Stimulated activated memory B cell treated with anti-CD40 and anti-IgM and Interleukin-4, amounts not matched to agents 10 μg/mL and 1 μg/mL and 100 μg/mL, for 72 hours (primary cell): ENCODE measurements at regions not wholly inside any gene's neighbourhood (a gene's known extent, or its start where the extent isn't known, plus 50 kb on each side); places are given as distances from the start of the nearest gene placed in this dataset.

Source experiments
- ATAC-seq: fragments of 150-1000 bp; cut with Tn5 transposase; 2 replicates; pipeline ENCODE4 v1.10.0; 2021
- H3K27ac Mint-ChIP-seq: one replicate; pipeline ENCODE4 v1.8.0; 2022; ENCODE audit warnings: mild to moderate bottlenecking, mixed read lengths
- H3K27me3 Mint-ChIP-seq: one replicate; pipeline ENCODE4 v1.8.0; 2022; ENCODE audit warnings: mixed read lengths
- H3K36me3 Mint-ChIP-seq: one replicate; pipeline ENCODE4 v1.8.0; 2022; ENCODE audit warnings: mixed read lengths
- H3K4me1 Mint-ChIP-seq: one replicate; pipeline ENCODE4 v1.8.0; 2022; ENCODE audit warnings: mixed read lengths
- H3K4me3 Mint-ChIP-seq: one replicate; pipeline ENCODE4 v1.8.0; 2022; ENCODE audit warnings: mild to moderate bottlenecking, moderate library complexity, mixed read lengths
- H3K9me3 Mint-ChIP-seq: one replicate; pipeline ENCODE4 v1.8.0; 2022; ENCODE audit warnings: mixed read lengths

DNA sequence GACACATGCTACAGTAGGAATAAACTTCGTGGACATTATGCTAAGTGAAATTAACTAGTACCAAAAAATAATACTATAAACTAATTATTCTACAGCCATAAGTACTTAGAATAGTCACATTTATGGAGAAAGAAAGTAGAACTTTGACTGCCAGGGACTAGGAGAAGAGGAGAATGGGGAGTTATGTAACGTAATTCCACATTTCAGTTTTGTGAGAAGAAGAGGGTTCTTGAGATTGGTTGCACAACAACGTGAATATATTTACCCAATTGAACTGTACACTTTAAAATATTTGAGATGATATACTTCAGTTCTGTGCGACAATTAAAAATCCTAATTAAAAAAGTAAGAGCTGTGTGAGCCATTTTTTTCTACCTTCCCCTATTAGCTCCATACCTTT, 1412.9 kb downstream of the PLA2G4A start:
- no peaks in the 10 kb centered on the region for H3K36me3 Mint-ChIP-seq
- H3K9me3 Mint-ChIP-seq, result peaks cover 3% of the 10 kb centered on the region
- ATAC-seq, result no peak
- no peak overlapping the region for H3K27ac Mint-ChIP-seq
- no peak overlapping the region for H3K4me3 Mint-ChIP-seq
- H3K27me3 Mint-ChIP-seq, result no peaks in the 10 kb centered on the region
- no peaks in the 10 kb centered on the region for H3K4me1 Mint-ChIP-seq

DNA sequence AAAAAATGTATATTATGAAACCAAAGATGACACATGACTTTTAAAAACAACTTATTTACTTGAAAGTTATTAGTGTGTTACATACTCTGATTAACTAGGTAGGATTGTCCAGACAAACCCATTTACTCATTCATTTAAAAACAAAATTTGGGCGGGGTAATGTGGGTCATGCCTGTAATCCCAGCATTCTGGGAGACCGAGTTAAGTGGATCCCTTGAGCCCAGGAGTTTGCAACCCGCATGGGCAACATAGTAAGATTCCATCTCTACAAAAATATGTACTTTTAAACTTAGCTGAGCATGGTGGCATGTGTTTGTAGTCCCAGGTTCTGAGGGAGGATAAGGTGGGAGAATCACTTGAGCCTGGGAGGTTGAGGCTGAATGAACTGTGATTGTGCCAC, 1414.7 kb downstream of the PLA2G4A start:
- Mint-ChIP-seq H3K27me3 (no peaks in the 10 kb centered on the region), H3K4me1 (no peaks in the 10 kb centered on the region), H3K36me3 (no peaks in the 10 kb centered on the region), H3K4me3 (no peak overlapping the region), H3K9me3 (no peaks in the 10 kb centered on the region), H3K27ac (no peak overlapping the region)
- ATAC-seq, result no peak

- no peaks in the 10 kb centered on the region for H3K9me3 Mint-ChIP-seq
- H3K36me3 Mint-ChIP-seq, result no peaks in the 10 kb centered on the region
- no peak overlapping the region for H3K27ac Mint-ChIP-seq
- H3K27me3 Mint-ChIP-seq, result no peaks in the 10 kb centered on the region
- no peak for ATAC-seq
- H3K4me3 Mint-ChIP-seq, result no peak overlapping the region
- H3K4me1 Mint-ChIP-seq, result no peaks in the 10 kb centered on the region
Measured at GRCh38 chr1:188244681-188245080, 1415.9 kb downstream of the PLA2G4A start.

DNA sequence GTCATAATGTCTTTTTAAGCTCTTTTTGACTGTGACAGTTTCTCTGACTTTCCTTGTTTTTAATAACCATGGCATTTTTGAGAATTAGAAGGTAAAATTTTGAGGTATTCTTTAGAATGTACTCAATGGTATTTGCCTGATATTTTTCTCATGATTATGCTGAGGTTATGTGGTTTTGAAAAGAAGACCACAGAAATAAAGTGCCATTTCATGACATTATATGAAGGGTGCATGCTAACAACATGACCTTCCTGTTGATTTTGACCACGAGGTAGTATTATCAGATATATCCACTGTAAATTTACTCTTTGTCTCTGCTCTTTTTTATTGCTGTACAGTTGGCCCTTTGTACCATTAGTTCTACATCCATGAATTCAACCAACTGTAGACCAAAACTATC, 1418.5 kb downstream of the PLA2G4A start:
- Mint-ChIP-seq H3K9me3 (no peaks in the 10 kb centered on the region), H3K4me1 (no peaks in the 10 kb centered on the region), H3K27me3 (no peaks in the 10 kb centered on the region), H3K4me3 (no peak overlapping the region), H3K27ac (no peak overlapping the region), H3K36me3 (no peaks in the 10 kb centered on the region)
- no peak for ATAC-seq

DNA sequence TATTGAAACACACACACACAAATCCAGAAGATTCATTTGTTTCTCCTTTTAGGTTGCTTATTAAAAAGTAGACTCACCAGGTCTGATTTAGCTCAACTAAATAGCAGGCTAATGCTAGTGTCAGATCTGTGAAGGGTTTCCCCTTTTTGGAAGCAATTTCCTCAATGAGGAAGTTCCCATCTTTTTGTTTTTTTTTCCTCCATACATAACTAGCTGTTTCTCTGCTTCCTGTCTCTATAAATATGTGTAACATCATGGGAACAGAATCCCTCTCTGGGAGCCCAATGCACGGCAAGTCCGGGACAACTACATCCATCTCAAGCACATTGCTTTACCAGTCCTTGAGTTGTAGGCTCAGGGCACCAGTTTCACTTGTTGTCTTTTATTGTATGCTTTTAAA, 1421.1 kb downstream of the PLA2G4A start:
- no peak overlapping the region for H3K27ac Mint-ChIP-seq
- H3K36me3 Mint-ChIP-seq, result no peaks in the 10 kb centered on the region
- no peaks in the 10 kb centered on the region for H3K9me3 Mint-ChIP-seq
- H3K27me3 Mint-ChIP-seq, result no peaks in the 10 kb centered on the region
- H3K4me3 Mint-ChIP-seq, result no peak overlapping the region
- no peak for ATAC-seq
- H3K4me1 Mint-ChIP-seq, result no peaks in the 10 kb centered on the region

GRCh38 chr1:188251036-188251435, 1422.3 kb downstream of the PLA2G4A start:
- H3K4me1 Mint-ChIP-seq, result no peaks in the 10 kb centered on the region
- H3K36me3 Mint-ChIP-seq, result no peaks in the 10 kb centered on the region
- H3K9me3 Mint-ChIP-seq, result peaks cover 4% of the 10 kb centered on the region
- no peak overlapping the region for H3K4me3 Mint-ChIP-seq
- H3K27me3 Mint-ChIP-seq, result no peaks in the 10 kb centered on the region
- ATAC-seq, result no peak
- no peak overlapping the region for H3K27ac Mint-ChIP-seq

- no peaks in the 10 kb centered on the region for H3K36me3 Mint-ChIP-seq
- H3K27ac Mint-ChIP-seq, result no peak overlapping the region
- no peak overlapping the region for H3K4me3 Mint-ChIP-seq
- no peak for ATAC-seq
- peaks cover 9% of the 10 kb centered on the region for H3K9me3 Mint-ChIP-seq
- no peaks in the 10 kb centered on the region for H3K4me1 Mint-ChIP-seq
- H3K27me3 Mint-ChIP-seq, result no peaks in the 10 kb centered on the region
Measured at GRCh38 chr1:188261849-188262248, 1433.1 kb downstream of the PLA2G4A start.

DNA sequence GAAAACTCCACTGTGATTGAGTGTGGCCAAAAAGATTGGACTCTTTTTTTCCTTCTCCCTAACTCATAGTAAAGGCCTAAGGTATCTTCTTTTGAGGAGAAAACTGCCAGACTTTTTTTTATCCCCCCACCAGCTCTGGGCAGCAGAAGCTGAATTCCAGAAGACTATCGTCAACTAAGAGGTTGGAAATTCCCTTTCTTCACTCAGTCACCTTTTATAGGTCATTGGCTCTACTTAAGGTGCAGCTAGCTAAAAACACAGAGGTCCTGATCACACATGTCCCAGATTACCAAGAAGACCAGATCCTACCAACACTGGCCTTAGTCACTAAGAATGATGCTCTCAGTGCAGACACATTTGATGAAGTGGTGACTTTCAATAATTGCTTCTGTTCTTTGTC, 1441.2 kb downstream of the PLA2G4A start:
- no peaks in the 10 kb centered on the region for H3K9me3 Mint-ChIP-seq
- H3K4me3 Mint-ChIP-seq, result no peak overlapping the region
- no peak overlapping the region for H3K27ac Mint-ChIP-seq

GRCh38 chr1:188270497-188270896, 1441.7 kb downstream of the PLA2G4A start:
- Mint-ChIP-seq H3K36me3 (no peaks in the 10 kb centered on the region), H3K4me3 (no peak overlapping the region), H3K9me3 (no peaks in the 10 kb centered on the region), H3K27me3 (no peaks in the 10 kb centered on the region), H3K4me1 (no peaks in the 10 kb centered on the region), H3K27ac (no peak overlapping the region)
- no peak for ATAC-seq

More for the DNA sequence above, 1441.2 kb downstream of the PLA2G4A start:
- H3K27me3 Mint-ChIP-seq, result no peaks in the 10 kb centered on the region
- no peak for ATAC-seq
- H3K36me3 Mint-ChIP-seq, result no peaks in the 10 kb centered on the region
- H3K4me1 Mint-ChIP-seq, result no peaks in the 10 kb centered on the region

GRCh38 chr1:188277771-188278170, 1449.0 kb downstream of the PLA2G4A start:
- H3K4me1 Mint-ChIP-seq, result no peaks in the 10 kb centered on the region
- H3K27me3 Mint-ChIP-seq, result no peaks in the 10 kb centered on the region
- H3K9me3 Mint-ChIP-seq, result peaks cover 5% of the 10 kb centered on the region
- H3K4me3 Mint-ChIP-seq, result no peak overlapping the region
- H3K27ac Mint-ChIP-seq, result no peak overlapping the region
- ATAC-seq, result no peak
- no peaks in the 10 kb centered on the region for H3K36me3 Mint-ChIP-seq

DNA sequence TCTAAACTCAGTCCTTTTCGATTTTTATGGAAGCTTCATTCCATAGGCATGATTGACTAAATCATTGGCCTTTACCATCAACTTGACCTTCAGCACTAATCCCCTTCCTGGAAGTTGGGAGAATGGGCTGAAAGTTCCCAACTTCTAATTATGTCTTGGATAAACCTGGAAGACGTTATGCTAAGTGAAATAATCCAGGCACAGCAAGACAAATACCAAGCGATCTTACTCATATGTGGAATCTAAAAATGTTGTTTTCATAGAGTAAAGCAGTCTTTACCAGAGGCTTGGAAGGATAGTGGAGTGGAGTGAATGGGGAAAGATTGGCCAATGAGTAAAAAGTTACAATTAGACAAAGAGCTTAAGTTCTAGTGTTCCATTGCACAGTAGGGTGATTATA, 1453.2 kb downstream of the PLA2G4A start:
- H3K9me3 Mint-ChIP-seq, result peaks cover 5% of the 10 kb centered on the region
- no peak overlapping the region for H3K4me3 Mint-ChIP-seq
- H3K36me3 Mint-ChIP-seq, result no peaks in the 10 kb centered on the region
- H3K4me1 Mint-ChIP-seq, result no peaks in the 10 kb centered on the region
- no peak for ATAC-seq
- H3K27me3 Mint-ChIP-seq, result no peaks in the 10 kb centered on the region
- no peak overlapping the region for H3K27ac Mint-ChIP-seq

DNA sequence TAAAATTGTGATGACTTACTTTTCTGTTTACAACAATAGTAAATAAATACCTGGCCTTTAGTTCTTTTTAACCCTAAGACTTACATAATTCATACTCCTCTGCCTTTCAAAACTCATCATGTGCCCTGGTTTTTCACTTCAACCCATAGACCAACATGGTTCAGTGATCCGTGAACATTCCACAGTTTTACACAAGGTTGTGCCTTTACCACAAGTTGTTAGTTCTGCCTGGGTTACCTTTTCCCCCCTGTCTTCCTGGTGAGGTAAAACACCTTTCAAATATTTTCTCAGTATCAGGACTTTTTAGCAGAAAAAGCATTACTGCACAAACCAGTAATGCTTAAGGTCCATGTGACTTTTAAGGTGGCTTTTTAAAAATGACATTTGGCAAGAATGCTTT, 1466.4 kb downstream of the PLA2G4A start:
- H3K9me3 Mint-ChIP-seq, result peaks cover 7% of the 10 kb centered on the region
- H3K4me3 Mint-ChIP-seq, result no peak overlapping the region
- H3K4me1 Mint-ChIP-seq, result no peaks in the 10 kb centered on the region
- ATAC-seq, result no peak
- H3K27me3 Mint-ChIP-seq, result no peaks in the 10 kb centered on the region
- H3K27ac Mint-ChIP-seq, result no peak overlapping the region
- no peaks in the 10 kb centered on the region for H3K36me3 Mint-ChIP-seq

DNA sequence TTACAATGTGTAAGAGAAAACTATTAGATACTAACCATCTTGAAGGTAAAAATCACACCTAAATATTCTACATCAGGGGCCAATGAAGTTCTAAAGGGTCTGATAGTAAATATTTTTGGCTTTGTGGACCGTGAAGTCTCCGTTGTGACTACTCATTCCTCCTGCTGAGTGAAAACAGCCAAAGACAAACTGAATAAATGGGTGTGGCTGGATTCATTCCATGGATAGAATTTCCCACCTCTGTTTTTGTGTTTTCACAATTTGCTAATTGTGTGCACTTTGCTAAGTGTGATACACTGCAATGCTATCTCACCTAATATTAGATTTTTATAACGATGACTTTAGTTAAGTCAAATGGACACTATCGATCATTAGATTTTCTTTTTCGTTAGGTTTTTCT, 1474.0 kb downstream of the PLA2G4A start:
- no peak overlapping the region for H3K27ac Mint-ChIP-seq
- H3K4me3 Mint-ChIP-seq, result no peak overlapping the region
- no peaks in the 10 kb centered on the region for H3K27me3 Mint-ChIP-seq
- no peaks in the 10 kb centered on the region for H3K36me3 Mint-ChIP-seq
- no peak for ATAC-seq
- H3K9me3 Mint-ChIP-seq, result peaks cover 8% of the 10 kb centered on the region
- no peaks in the 10 kb centered on the region for H3K4me1 Mint-ChIP-seq

DNA sequence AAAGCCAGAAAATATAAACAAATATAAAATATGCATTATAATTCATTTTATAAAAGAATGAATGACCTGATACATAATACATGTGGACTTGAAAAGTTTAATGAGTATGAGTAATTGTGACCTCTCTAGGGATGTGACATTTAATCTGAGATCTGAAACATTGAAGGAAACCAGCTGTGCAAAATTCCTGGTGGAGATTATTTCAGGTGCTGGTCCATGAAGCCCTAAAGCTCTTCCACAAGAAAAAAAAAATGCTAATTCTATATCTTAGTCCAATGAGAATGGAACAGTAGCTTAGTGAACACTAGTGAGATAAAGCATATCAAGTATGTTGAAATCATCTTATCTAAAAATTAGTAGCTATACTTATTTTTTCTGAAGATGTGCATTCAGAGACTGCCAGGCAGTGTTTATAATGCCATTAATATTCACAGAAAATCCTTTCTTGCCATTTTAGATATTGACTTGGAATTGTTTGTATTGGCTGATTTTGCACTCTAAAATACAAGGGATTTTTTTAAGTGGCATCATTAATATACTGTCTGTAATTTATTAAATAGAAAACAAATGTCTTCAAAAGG, 1485.9 kb downstream of the PLA2G4A start:
- H3K9me3 Mint-ChIP-seq, result peaks cover 6% of the 10 kb centered on the region
- no peak overlapping the region for H3K27ac Mint-ChIP-seq
- H3K27me3 Mint-ChIP-seq, result no peaks in the 10 kb centered on the region
- H3K36me3 Mint-ChIP-seq, result no peaks in the 10 kb centered on the region
- H3K4me3 Mint-ChIP-seq, result no peak overlapping the region
- no peak for ATAC-seq
- H3K4me1 Mint-ChIP-seq, result no peaks in the 10 kb centered on the region

GRCh38 chr1:188317894-188318293, 1489.1 kb downstream of the PLA2G4A start:
- peaks cover 6% of the 10 kb centered on the region for H3K9me3 Mint-ChIP-seq
- H3K27ac Mint-ChIP-seq, result no peak overlapping the region
- H3K36me3 Mint-ChIP-seq, result no peaks in the 10 kb centered on the region
- H3K4me1 Mint-ChIP-seq, result no peaks in the 10 kb centered on the region
- no peak for ATAC-seq
- no peak overlapping the region for H3K4me3 Mint-ChIP-seq
- H3K27me3 Mint-ChIP-seq, result no peaks in the 10 kb centered on the region

DNA sequence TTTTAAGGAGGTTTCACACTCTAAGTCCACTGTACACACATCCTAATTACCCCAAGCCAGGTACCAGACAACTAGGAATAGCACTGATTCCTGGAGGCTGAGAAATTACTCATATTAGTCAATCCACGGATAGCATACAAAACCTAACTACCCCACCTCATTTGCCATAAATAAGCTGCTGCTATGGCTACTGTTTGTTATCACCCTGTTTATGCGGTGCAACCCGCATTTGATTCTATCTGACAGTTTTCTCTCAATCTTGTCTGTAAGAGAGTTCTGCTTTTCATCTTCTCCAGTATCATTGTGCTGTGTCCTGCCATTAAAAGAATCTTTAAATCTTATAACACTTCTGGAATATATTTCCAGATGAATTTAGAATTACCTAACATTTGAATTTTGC, 1496.5 kb downstream of the PLA2G4A start:
- no peaks in the 10 kb centered on the region for H3K4me1 Mint-ChIP-seq
- no peak overlapping the region for H3K27ac Mint-ChIP-seq
- no peaks in the 10 kb centered on the region for H3K27me3 Mint-ChIP-seq
- H3K36me3 Mint-ChIP-seq, result no peaks in the 10 kb centered on the region
- H3K9me3 Mint-ChIP-seq, result no peaks in the 10 kb centered on the region
- ATAC-seq, result no peak
- H3K4me3 Mint-ChIP-seq, result no peak overlapping the region

DNA sequence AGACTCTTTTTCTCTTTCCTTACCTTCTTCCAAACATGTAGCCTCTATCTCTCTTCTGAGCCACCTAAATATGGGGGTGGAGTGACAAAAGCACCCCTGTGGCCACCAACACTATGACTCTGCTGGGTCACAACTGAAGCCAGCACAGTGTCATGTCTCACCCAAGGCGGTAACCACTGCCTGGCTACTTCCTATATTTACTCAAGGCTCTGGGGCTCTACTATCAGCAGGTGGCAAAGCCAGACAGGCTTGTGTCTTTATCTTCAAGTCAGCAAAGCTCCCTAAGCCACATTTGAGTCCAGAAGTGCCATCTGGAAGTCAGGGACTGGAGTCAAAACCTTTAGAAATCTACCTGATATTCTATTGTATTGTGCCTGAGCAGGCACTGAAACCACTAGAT, 1515.2 kb downstream of the PLA2G4A start:
- Mint-ChIP-seq H3K27me3 (no peaks in the 10 kb centered on the region), H3K4me3 (no peak overlapping the region), H3K36me3 (no peaks in the 10 kb centered on the region), H3K4me1 (no peaks in the 10 kb centered on the region), H3K27ac (no peak overlapping the region), H3K9me3 (no peaks in the 10 kb centered on the region)
- no peak for ATAC-seq
